HG03103 (cell line): ENCODE measurements at regions not wholly inside any gene's neighbourhood (a gene's known extent, or its start where the extent isn't known, plus 50 kb on each side); places are given as distances from the start of the nearest gene placed in this dataset.

Experiments
- ATAC-seq: cut with Tn5 transposase; IDR thresholded peaks from one replicate; pipeline ENCODE4 v1.9.1; 2021; ENCODE audit warnings: low read depth; ENCODE audit not compliant: unreplicated experiment

- ATAC-seq, result no peak
Measured at GRCh38 chr16:49129935-49130334, 151.7 kb downstream of the CBLN1 start.

GRCh38 chr16:49128740-49129139 lies 152.9 kb downstream of the CBLN1 start:
- ATAC-seq, result no peak

GRCh38 chr16:49127103-49127502 lies 154.5 kb downstream of the CBLN1 start:
- no peak for ATAC-seq

- ATAC-seq, result no peak
Measured at GRCh38 chr16:49121636-49122035, 160.0 kb downstream of the CBLN1 start.

GRCh38 chr16:49120631-49121030 lies 161.0 kb downstream of the CBLN1 start:
- ATAC-seq, result no peak

GRCh38 chr16:49116873-49117272 lies 164.8 kb downstream of the CBLN1 start:
- no peak for ATAC-seq

GRCh38 chr16:49115956-49116355 lies 165.7 kb downstream of the CBLN1 start:
- ATAC-seq, result no peak

GRCh38 chr16:49112754-49113153 lies 168.9 kb downstream of the CBLN1 start:
- no peak for ATAC-seq

- no peak for ATAC-seq
Measured at GRCh38 chr16:49111351-49111750, 170.3 kb downstream of the CBLN1 start.

GRCh38 chr16:49108611-49109010 lies 173.0 kb downstream of the CBLN1 start:
- ATAC-seq, result no peak

GRCh38 chr16:49103298-49103697 lies 178.3 kb downstream of the CBLN1 start:
- ATAC-seq, result no peak

GRCh38 chr16:49101997-49102396 lies 179.6 kb downstream of the CBLN1 start:
- no peak for ATAC-seq

- ATAC-seq, result no peak
Measured at GRCh38 chr16:49100366-49100765, 181.3 kb downstream of the CBLN1 start.

GRCh38 chr16:49097964-49098363 lies 183.7 kb downstream of the CBLN1 start:
- no peak for ATAC-seq

- no peak for ATAC-seq
Measured at GRCh38 chr16:49096176-49096945, 185.3 kb downstream of the CBLN1 start.

GRCh38 chr16:49095539-49095938 lies 186.1 kb downstream of the CBLN1 start:
- no peak for ATAC-seq

- ATAC-seq, result no peak
Measured at GRCh38 chr16:49094471-49094870, 187.2 kb downstream of the CBLN1 start.

- ATAC-seq, result no peak
Measured at GRCh38 chr16:49093939-49094338, 187.7 kb downstream of the CBLN1 start.

- ATAC-seq, result no peak
Measured at GRCh38 chr16:49092704-49093103, 188.9 kb downstream of the CBLN1 start.

GRCh38 chr16:49089533-49089932 lies 192.1 kb downstream of the CBLN1 start:
- ATAC-seq, result no peak

GRCh38 chr16:49089039-49089438 lies 192.6 kb downstream of the CBLN1 start:
- ATAC-seq, result no peak

- no peak for ATAC-seq
Measured at GRCh38 chr16:49085686-49086085, 196.0 kb downstream of the CBLN1 start.
